ENCODE measurements at regions not wholly inside any gene's neighbourhood (a gene's known extent, or its start where the extent isn't known, plus 50 kb on each side); places are given as distances from the start of the nearest gene placed in this dataset.

- no peak for TF ChIP-seq CTCF (IDR thresholded peaks at IDR 0.05; ENCODE audit: low read depth, low read length)
- no peak overlapping the region for H3K4me3 ChIP-seq (ENCODE audit: low read depth, low read length)
Measured at GRCh38 chr17:14797021-14797420, 468.1 kb downstream of the PMP22 start.

GRCh38 chr17:14794961-14795360 lies 470.2 kb downstream of the PMP22 start:
- TF ChIP-seq CTCF (IDR thresholded peaks at IDR 0.05; ENCODE audit: low read depth, low read length), result no peak
- no peak overlapping the region for H3K4me3 ChIP-seq (ENCODE audit: low read depth, low read length)

GRCh38 chr17:14793237-14793636 lies 471.9 kb downstream of the PMP22 start:
- no peak overlapping the region for H3K4me3 ChIP-seq (ENCODE audit: low read depth, low read length)
- TF ChIP-seq CTCF (IDR thresholded peaks at IDR 0.05; ENCODE audit: low read depth, low read length), result no peak

GRCh38 chr17:14792746-14793145 lies 472.4 kb downstream of the PMP22 start:
- no peak for TF ChIP-seq CTCF (IDR thresholded peaks at IDR 0.05; ENCODE audit: low read depth, low read length)
- H3K4me3 ChIP-seq (ENCODE audit: low read depth, low read length), result no peak overlapping the region

- no peak for TF ChIP-seq CTCF (IDR thresholded peaks at IDR 0.05; ENCODE audit: low read depth, low read length)
- H3K4me3 ChIP-seq (ENCODE audit: low read depth, low read length), result no peak overlapping the region
Measured at GRCh38 chr17:14791221-14791620, 473.9 kb downstream of the PMP22 start.

- TF ChIP-seq CTCF (IDR thresholded peaks at IDR 0.05; ENCODE audit: low read depth, low read length), result no peak
- H3K4me3 ChIP-seq (ENCODE audit: low read depth, low read length), result no peak overlapping the region
Measured at GRCh38 chr17:14790521-14790920, 474.6 kb downstream of the PMP22 start.

GRCh38 chr17:14784997-14785696 lies 480.0 kb downstream of the PMP22 start:
- TF ChIP-seq CTCF (IDR thresholded peaks at IDR 0.05; ENCODE audit: low read depth, low read length), result no peak
- H3K4me3 ChIP-seq (ENCODE audit: low read depth, low read length), result no peak overlapping the region
